IPS DF 4.7 (cell line): ENCODE measurements at regions not wholly inside any gene's neighbourhood (a gene's known extent, or its start where the extent isn't known, plus 50 kb on each side); places are given as distances from the start of the nearest gene placed in this dataset.
"Not testable (repeated sequence)": the region's sequence is repeated elsewhere in the genome, so short reads cannot be mapped to it uniquely, and the experiment has no call there.

Experiments used
- DNase-seq: peaks from one replicate; pipeline ENCODE4 v3.0.0-alpha.2; 2013; ENCODE audit warnings: low spot score; ENCODE audit errors: extremely low read depth

DNA sequence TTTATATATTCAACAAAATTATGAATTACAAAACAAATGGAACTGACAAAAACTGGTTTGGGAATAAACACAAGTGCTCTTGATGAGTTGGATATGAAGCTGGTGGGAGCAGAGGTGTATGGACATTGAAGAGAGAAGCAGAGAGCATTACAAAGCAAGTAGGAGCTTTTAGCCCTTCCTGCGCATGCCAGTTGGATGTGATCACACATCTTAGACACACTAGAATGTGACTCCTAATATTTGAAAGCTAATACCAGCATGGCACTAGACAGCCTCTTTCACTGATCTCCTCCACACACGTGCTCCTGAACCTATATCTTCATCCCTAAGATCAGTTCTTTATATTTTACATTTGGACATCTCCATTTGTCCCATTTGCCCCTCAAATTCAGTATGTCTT lies 298.1 kb downstream of the MTX2 start:
- DNase-seq = no peak

DNA sequence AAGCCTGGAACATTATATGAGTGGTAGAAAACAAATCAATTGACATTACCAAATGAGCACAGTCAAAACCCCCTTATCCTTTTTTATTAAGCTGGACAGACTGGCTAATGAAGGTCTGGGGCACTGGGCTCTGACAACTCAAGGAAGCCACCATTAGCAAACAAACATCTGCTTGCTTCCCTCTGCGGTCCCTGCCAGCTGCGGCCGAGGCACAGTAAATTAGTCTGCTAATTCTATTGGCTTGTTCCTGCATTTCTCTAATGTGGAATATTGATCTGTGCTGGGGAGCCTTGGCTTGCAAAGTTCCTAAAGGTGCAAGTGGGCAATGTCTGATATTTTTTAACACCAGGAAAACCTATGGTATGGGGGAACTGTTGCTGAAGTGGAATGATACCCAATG lies 300.3 kb downstream of the MTX2 start:
- no peak for DNase-seq

DNA sequence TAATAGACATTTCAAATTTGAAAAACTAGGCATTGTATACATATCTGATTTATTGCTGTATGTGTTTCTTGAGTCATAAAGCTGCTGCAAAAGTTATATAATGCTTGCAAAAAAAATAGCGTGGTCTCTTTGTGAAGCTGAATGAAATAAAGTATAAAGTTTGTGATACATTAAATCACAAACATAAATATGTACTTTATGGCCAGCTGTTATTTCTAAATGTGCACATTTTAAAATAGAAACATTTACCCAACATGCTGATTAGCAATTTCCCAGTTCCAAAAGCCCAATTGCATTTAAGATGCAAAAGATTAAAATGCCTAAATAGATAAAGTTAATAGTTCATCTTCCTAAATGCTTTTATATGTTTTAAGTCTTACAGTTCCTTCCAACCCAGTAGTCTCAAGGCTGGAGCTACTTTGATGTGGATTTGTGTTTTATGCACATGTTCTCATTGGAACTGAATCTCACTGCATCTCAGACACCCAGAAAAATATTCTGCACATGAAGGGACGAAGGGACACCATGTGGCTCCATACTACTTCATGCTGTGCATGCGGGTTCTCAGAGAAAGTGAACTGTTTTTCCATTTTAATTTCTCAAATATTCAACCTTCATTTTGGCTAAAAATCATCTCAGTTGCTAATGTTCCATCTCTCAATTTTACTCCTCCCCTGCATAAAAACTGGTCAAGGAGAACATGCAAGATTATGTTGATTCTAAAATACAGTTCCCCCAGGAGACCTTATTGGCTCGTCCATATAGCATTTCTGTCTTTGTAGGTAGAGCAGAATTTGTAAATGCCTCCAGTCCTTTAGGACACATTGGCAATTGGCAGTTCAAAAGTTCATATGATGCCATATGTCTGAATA lies 304.6 kb downstream of the MTX2 start:
- no peak for DNase-seq

DNA sequence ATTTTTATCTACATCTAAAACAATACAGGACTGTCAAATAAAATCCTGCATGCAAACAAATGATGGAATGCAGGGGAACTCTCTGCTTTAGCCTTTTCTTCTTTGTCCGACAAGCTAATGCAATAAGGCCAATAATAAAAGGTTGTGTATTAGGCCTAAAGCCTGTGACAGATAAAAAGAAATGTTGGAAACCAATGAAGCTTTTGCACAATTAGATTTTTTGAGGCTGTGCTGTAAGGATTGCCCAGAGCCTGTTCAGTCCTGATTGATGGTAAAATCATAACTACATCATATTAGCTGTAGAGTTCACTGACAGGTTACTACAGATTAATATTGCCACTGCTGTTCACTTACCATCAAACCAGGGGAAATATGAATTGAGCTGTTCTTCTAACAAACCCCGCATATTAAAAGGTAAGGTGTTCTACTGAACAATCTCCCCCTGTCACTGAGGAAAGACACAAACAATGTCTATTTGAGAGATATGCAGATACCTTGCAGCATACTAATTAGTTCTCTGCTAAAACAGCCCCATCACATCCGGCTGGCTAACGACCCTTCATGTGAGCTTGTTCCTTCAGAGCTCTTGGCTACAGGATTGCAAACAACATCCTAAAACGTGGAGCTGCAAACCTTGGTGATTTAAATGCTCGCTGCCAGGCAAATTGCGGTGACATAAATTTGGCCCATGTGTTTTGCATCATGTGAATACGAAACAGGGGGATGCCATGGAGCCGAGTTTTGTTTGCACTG lies 305.4 kb downstream of the MTX2 start:
- no peak for DNase-seq

DNA sequence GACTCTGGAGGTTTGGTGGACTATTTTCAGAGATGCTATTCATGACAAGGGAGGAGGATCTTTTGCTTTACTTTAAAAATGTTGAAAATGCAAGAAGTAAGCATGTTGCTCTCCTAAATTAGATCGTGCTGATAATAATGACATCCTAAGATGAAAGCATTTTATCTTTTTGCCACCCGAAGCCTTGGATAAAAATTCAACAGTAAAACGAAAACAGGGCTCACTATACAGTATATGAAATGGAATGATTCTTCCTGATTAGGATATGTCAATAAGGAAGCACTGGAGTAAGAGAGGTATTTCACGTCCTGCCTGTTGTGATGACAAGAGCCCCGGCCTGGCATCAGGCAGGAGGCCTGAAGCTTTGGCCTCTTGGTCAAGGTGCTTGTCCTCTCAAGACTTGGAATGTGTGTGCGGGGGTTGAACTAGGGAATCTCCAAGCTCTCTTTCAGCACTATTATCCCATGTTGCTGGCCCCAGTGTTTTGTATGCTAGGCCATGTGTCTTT lies 306.0 kb downstream of the MTX2 start:
- DNase-seq = no peak

DNA sequence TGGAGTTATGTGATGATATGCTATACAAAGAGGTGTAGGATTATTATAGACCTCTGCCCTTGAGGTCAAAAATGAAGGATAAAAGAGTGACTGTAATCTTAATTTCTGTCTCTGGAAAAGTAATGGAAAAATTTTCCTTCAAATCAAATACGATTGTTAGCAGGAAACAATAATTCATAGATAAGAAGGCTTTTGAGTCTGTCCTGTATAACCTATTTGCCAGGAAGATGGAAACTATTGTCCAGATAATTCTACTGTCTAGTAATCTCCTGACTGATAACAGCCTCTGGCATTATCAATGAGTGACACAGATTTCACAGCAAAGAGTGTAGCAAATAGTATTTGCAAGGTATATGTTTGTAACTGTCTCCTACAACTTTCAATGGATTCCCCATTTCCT lies 307.8 kb downstream of the MTX2 start:
- no peak for DNase-seq

DNA sequence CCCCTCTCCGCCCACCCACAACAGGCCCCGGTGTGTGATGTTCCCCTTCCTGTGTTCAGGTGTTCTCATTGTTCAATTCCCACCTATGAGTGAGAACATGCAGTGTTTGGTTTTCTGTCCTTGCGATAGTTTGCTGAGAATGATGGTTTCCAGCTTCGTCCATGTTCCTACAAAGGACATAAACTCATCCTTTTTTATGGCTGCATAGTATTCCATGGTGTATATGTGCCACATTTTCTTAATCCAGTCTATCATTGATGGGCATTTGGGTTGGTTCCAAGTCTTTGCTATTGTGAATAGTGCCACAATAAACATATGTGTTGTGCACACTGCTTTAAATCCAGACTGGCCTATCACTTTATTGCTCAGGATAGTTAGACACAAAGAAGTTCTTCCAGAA lies 309.1 kb downstream of the MTX2 start:
- DNase-seq = not testable (repeated sequence)

DNA sequence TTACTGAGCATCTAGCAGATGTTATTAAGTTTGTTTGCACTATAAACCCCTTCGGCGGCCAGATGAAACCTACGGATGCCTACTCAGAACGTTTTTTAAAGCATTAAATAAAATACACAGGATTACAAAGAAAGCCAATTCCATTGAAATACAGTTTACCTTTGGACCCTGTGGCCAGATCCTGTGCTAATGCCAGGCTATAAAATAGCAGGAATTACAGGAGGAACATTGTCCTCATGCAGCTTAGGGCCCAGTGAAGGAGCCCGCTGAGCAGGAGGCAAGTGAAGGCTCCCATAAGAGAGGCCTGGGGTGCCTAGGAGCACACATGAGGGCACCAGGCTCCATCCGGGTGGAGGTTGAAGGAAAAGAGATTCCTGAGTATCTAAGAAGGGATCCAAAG lies 310.4 kb downstream of the MTX2 start:
- DNase-seq = no peak

DNA sequence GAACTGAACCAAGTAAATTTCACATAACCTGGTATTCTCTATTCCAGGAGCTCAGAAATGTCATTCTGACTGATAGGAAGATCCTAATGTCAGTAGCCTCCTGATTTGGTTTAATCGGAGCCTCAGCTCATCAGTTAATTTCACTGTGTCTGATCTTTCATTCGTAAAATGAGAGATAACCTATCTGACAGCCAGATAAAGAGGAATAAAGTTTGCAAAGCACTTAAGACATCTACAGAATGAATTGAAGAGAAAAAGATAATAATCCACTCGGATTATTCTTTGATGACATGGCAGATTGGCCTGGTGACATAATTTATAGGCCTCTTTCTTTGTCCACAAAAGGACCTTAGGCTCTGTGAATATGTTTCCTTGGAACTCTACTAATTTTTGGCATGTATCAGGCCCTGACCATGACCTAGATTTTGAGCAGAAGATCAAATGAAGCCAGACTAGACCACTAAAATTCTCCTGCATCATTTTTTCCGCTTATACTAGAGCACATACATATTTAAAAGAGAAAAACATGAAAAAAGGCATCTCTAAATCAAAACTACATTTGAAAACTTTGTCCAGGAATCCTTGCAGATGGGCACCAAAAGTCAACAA lies 312.4 kb downstream of the MTX2 start:
- DNase-seq = no peak

DNA sequence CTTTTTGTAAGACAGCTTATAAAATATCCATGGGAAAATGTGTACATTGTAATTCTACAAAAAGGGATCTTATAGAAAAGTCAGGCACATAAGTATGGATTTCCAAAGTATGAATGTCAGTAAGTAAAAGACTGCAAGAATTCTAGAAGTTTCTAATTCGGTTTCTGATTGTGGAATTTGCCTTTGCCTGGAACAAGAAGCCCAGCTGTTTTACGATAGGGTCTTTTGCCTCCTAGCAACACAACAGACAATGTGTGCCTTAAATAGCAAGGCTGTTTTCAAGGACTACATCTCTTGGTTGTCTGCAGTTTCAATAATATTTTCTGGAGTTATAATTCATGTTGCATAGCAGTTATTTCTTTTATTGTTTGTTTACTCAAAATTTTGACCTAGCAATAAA lies 312.9 kb downstream of the MTX2 start:
- DNase-seq = no peak

DNA sequence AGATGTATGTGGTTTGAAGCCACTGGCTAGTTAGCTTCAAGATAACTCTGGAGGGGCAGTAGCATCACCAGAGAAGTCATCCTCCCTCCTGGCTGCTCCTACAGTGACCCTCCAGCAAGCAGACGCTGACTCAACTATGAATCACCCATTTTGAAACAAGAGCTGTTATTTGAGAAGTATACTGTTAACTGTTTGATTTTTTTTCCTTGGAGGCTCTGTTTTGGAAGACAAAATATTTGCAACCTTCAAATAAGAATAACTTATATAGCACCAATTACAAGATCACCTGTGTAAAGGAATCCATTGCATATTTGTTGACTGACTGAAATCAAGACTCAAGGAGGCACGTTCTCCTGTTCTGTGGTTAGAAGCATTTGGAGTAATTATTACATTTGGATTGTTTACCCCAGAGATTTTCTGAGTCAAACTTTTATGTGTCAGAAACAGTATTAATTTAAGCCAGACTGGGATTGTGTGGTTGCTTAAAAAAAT lies 313.8 kb downstream of the MTX2 start:
- DNase-seq = no peak

DNA sequence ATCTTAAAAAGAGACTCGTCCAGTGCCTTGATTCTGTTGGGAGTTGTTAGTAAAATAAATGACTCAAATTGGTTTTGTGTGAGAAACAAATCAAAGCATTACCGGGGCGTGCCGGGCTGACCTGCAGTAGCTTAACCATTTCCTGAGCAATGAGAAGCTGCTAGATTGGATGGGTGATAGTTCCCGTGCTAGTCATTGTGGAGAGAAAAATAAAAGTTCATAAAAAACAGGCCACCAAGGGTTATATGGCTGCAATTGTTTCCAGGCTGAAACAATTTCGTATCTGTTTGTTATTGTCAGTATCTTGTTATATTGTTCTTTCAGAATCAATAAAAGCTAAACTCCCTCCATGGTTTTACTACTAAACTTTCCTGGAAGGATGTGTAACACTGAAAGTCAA lies 314.4 kb downstream of the MTX2 start:
- no peak for DNase-seq

DNA sequence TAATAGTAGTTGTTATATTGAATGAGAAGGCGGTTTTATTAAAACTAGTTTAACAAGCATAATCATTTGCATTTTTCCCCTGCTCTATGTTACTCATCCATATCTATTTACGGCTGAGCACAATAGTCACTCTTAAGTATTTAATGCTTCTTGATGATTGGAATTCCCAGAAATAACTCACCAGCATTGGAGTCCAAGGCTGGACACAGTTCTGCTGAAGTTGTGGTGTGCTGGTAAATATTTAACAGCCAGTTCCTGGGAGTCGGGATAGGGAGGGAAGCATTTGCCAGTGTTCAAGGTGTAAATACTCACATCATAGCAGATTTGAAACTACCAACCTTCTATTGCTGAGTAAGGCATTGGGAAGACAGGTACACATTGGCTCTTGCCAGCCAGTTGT lies 315.1 kb downstream of the MTX2 start:
- DNase-seq = no peak

DNA sequence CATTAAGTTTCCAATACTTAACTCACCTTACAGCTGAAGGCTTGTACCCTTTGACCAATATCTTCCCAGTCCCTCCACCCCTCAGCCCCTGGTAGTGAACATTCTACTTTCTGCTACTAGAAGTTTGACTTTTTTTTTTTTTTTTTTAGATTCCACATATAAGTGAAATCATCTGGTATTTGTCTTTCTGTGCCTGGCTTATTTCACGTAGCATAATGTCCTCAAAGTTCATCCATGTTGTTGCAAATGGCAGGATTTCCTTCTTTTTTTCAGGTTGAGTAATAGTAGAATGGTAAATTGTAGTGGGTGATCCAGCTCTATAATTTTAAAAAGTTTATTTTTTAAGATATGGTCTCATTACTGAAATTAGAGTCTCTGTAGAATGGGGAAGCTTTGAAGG lies 316.0 kb downstream of the MTX2 start:
- no peak for DNase-seq

DNA sequence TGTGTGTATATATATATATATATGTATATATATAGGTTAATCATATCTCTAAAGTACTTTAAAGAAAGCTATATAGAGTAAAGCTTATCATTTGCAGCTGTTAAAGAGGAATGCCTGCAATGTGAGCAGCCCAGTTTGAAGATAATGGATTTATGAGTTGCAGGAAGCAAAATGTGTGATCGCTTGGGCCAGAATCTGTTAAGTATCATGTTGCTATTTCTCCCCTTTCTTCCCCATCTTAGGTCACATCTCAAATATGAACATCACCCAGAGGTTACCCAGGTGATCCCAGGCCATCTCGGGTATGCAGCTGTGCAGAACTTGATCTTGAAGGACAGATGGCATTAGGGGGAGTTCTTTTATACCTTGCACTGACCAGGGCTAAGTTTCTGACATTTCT lies 316.5 kb downstream of the MTX2 start:
- DNase-seq = no peak

DNA sequence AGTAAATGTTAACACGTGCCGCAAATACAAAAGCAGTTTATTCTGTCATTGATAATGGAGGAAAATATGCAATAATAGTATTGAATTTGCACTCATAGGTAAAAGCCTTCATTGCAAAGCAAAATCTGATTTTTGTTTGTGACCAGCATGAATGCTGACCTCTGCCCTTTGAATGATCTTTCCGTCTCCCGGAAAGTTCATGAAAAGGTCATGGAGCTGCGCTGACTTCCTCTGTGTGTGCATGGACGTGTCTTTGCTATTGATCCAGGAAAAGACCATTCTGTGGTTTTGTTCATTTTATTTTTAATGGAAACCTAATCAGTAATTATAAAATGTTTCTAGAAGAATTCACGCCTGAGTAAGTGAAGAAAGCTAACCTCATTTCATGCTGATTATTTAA lies 320.0 kb downstream of the MTX2 start:
- no peak for DNase-seq

DNA sequence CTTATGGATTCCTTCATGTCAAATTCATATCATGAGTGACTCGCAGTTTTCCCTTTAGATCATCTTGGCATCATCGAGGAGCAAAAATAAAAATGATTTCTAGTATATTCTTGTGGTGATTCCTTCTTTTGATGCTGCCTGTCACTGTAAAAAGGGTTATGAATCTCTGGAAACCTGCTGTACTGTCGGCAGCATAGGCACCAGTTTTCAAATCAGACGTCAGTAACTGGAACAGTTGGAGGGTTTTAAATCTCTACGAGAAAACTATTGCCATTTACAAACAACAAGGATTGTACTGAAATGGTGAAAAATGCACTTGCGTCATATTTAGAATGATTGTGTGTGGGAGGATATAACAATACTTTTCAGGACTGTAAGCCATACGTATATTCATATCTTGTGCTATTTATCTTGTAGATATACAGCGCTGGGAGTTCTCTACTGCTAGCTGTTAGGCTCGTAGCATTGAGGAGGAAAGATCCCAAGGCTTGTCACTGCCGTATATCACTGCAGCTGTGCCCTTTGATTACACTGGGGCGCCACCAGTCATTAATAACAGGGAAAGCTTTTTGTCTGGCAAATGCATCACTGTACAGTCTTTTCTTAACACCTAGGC lies 320.7 kb downstream of the MTX2 start:
- no peak for DNase-seq

DNA sequence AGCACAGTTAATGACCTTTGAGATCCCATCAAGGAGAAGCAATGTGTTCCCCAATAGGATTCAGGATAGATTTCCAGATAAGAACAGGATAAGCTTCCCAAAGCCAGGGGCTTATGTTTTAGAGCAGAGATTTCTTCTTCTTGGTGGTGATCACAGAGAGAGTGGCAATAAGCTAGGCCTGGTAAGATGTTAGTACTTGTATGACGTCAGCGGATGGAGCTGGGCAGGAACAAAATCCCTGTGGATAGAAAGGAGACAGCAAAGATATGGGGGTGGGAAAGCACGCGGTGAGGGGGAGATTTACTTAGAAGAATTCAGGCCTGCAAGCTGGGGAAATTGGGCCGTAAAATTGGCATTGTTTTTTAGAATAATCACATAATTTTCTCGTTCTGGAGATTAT lies 323.0 kb downstream of the MTX2 start:
- no peak for DNase-seq

DNA sequence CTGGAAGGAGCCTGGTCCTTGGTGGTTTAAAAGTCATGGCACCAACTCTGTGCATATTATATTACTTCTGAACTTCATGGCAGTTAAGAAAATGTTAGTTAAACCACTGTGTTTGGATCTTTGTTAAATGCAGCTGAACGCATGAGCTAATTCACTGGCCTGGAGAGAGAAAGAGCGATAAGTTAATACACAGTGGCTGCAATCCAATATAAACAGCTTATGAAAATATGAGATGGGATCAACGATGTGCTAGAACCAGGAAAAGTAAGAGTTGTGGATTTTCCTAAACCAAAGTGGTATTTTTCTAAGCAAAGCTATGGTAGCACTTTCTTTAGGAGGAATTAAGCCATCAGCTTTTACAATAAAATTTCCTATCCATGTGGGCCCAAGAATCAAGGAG lies 326.7 kb downstream of the MTX2 start:
- no peak for DNase-seq

DNA sequence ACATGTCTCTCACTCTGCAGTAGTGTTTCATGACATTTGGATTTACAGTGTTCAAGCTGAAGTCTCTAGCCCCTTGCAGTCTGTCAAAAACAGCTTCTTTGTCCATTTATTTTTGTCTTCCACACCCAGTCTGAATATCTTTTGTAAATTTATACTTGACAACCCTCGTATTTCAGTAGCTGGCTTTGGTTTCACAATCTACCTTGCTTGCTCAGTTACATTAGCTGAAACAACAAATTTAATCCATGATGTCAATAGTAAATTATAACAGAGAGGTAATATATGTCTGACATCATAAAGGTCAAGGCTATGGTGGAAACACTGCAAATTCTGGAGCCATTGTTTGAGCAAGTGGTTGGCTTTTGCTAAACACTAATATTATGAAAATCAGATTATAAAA lies 328.7 kb downstream of the MTX2 start:
- DNase-seq = no peak

DNA sequence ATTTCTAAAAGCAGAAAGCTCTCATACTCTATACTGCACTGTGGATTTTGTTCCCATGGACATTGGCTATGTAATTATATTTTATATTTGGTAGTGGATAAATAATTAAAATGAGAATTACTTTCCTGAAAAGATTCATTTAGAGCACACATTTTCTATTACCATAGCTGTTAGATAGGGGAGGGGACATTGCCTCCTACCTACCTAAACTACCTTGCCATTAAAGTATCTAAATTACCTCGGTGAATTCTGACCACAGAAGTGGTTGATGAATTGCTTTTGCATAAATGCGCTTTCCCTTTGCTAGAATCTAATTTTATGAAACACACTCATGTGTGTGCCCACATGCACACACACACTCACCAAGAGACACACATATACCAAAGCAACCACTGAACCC lies 329.1 kb downstream of the MTX2 start:
- DNase-seq = no peak
